ENCODE measurements at regions not wholly inside any gene's neighbourhood (a gene's known extent, or its start where the extent isn't known, plus 50 kb on each side); places are given as distances from the start of the nearest gene placed in this dataset.

DNA sequence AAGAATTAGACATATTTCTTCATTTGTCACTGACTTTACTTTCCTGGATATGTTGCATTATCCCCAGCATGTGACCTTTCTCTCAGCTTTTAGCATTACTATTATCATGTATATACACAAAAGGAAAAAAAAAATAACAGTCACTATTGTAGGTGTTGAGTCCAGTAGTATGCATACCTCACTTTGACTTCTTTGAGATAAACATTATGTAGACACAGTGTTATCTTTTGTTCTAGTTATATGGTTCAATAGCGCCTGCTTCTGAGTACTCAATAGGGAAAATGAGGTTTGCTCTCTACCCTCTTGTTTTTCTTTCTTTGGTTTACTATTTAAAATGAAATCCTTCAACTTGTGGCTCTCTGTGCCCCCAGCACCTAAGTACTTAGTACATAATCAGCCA, 409.6 kb upstream of the PKN2 start:
- DNase-seq = no peak

DNA sequence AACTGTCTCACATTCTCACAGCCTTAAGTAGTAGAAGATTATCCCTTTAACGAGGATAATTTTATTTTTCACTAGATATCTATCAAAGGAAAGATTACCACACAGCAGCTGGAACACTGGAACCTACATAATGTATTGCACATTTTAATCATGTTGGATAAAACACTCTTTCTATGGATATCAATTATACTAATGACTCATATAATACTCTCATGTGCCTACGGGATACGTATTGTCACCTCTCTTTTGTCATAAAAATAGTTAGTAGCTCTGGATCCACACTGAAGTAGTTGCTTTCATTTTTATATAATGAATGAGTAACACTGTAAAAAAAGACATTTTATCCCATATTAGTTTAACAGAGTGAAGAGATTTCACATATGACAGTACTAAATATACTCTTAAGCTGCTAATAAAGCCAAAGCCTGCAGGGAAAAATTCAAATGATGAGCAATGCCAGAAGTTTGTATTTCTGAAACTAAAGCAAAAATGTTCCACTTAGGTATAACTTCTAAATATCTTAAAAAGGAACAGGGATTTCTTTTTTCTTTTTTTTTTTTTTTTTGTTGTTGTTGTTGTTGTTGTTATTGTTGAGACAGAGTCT, 408.7 kb upstream of the PKN2 start:
- DNase-seq = no peak

GRCh38 chr1:88276163-88276562, 407.9 kb upstream of the PKN2 start:
- no peak for DNase-seq

- no peak for DNase-seq
Measured at GRCh38 chr1:88284066-88284465, 400.0 kb upstream of the PKN2 start.

- DNase-seq = no peak
Measured at GRCh38 chr1:88284666-88285366, 399.3 kb upstream of the PKN2 start.

GRCh38 chr1:88286716-88287115, 397.4 kb upstream of the PKN2 start:
- DNase-seq = no peak

DNA sequence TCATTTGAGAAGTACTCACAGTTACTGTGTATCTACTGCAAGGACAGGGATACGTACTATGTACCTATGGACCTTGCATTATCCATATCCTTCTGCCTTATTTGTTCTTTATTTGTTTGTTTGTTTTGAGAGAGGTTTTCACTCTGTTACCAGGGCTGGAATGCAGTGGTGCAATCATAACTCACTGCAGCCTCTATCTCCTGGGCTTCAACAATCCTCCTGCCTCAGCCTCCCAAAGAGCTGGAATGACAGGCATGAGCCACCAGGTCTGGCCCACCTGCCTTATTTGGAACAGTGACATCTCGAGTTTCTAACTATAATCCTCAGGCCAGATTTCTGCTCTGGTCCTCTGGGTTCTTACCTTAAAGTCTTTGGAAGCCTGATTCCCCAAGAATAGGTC, 395.5 kb upstream of the PKN2 start:
- DNase-seq = no peak

- DNase-seq = no peak
Measured at GRCh38 chr1:88289401-88290102, 394.5 kb upstream of the PKN2 start.

DNA sequence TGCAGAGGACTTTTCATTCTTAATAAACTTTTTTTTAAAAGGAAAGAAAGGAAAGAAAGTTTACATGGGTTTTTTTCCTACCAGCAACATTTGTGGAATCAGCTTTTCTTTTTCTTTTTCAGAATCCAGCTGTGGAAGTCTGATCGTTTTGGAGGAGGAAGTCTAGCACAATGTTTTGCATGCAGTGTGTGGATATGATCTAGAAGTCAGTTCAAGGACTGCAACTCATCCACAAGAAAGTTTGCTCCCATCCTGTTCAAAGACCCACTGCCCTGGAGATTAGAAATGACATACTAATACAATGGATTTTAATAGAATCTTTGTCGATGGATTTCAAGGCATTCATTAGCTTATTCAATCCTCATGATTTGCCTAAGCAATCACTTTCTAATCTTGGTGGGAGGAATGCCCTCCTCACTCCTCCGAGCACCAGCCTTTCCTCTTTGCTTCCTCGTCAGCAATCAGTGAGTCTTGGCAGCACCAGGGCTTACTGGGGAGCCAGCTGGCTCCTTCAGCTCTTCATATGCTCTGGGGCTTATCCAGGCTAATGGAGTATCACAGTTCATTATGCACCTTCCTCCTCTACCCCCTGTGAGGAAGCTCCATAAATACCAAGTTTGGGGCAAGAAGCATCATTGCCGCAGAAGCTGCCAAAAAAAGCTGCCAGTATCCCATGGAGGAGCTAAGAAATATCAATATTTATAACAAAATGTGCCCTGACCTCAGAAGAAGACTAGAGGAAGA, 392.3 kb upstream of the PKN2 start:
- DNase-seq = no peak

- no peak for DNase-seq
Measured at GRCh38 chr1:88293691-88294190, 390.3 kb upstream of the PKN2 start.

- no peak for DNase-seq
Measured at GRCh38 chr1:88296227-88296626, 387.8 kb upstream of the PKN2 start.

DNA sequence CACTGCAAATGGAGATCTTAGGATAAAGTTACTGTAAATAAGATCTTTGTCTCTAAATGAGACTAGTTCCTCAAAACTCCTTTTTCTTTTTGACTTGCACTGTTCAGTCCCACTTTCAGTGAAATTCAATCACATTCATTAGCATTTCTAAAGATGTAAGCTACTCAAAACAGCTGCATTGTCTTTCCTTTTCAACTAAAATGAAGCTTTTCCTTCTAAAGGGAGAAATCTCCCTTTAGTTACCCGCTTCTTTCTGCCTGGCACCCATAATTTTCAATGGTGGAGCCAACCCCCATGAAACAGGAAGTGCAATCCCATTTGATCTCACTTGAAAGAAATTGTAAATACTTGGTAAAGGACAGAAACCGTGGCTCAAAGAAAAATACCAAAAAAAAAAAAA, 387.4 kb upstream of the PKN2 start:
- DNase-seq = no peak

DNA sequence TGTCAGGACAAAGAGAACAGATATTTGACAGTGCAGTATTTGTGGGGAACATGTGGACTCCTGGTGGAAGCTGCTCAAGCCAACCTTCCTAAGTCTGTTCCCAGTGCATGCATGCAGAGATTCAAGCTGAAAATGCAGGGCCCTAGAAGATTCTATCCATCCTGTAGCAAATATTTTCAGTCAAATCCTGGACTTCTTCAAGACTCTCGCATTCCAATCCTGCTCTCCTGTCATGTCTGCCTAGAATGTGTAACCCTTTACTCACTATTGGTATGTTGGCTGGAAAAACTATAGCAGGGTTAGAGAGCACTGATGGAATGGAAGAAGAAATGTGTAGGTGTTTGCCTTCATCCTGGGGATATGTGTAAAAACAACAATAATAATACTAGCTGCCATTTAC, 385.6 kb upstream of the PKN2 start:
- DNase-seq = no peak

GRCh38 chr1:88300752-88301263, 383.3 kb upstream of the PKN2 start:
- no peak for DNase-seq

GRCh38 chr1:88302843-88303486, 381.1 kb upstream of the PKN2 start:
- DNase-seq = no peak

- DNase-seq = no peak
Measured at GRCh38 chr1:88311265-88311664, 372.8 kb upstream of the PKN2 start.

- DNase-seq = no peak
Measured at GRCh38 chr1:88311907-88312306, 372.2 kb upstream of the PKN2 start.

DNA sequence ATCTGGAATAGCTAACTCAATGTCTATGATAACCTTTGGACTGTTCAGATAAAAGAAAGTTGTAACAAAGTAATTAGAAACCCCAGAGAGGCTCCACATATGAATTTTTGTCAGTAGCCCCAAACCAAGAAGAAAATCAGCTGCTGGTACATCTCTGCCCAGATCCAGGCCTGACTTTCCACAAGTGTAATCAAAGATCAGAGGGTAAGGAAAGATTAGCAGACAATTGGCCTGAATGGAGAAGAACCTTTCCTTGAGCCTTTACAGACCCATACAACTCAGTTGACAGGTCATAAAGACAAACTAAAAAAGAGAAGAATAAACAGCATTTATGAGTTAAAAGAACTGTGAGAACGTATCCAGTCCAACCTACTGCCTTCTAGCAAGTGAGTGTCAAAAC, 366.7 kb upstream of the PKN2 start:
- no peak for DNase-seq

DNA sequence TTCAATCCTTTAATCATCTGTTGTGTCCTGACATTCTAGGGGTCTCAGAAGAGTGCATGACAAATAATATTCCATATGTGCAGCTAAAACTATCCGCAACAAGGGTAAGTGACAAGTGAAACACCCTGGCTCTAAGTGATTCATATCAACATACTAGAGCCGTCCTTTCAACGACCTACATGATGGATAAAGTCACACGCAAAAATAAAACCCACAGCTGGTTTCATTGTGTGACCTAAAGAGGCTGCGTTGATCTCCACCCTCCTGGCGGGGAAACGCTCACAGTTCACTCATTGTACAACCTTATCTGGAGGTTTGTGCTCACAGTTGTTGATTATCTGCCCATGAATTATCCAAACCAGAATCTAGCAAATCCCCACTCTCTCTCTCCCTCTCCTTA, 365.3 kb upstream of the PKN2 start:
- no peak for DNase-seq

DNA sequence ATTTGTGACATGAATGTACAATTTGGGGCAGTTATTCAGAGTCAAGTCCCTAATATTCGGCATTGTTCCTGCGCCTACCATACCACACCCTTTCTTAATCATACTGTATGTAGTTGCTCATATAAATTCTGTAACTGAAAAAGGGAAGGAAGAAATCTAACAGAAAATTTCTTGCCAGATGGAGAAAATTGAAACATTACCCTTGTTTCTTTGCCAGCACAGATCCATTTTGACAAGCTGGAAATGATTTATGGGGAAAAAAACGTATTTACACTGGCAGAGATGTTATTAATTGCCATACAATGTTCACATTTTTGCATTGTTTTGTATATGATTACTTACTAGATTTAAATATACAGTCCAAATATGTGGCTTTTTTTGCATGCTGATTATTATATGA, 363.8 kb upstream of the PKN2 start:
- DNase-seq = no peak

- DNase-seq = no peak
Measured at GRCh38 chr1:88321706-88322105, 362.4 kb upstream of the PKN2 start.

DNA sequence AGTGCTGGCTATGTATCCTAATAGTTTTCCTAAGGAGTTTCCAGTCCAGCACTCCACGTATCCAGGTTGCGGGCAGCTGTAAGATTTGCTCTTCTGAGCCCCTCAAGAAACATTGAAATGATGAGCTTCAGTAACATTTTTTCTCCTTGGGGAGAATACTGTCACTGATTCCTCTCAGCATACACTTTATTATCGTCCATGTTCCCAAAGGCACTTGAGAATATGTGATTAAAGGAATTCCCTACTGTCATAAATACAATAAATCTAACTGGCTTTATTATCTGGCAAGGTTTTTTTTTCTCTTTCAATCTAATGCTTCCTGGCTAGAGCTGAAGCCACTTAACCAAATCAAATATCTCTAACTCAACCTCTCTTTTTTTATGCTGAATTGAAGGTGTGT, 359.2 kb upstream of the PKN2 start:
- DNase-seq = no peak

All from NCI-H2029 (cell line).